Spleen (tissue), 11 donors: ENCODE measurements at regions not wholly inside any gene's neighbourhood (a gene's known extent, or its start where the extent isn't known, plus 50 kb on each side); places are given as distances from the start of the nearest gene placed in this dataset.

Experiments
- DNase-seq: peaks from one replicate; pipeline ENCODE4 v3.0.0-alpha.2; 2020
- H3K27ac ChIP-seq, 8 donors: fragments of 200-600 bp; sonication (generic) in 7 of 8; 1 replicate in 4 of 8; 2 replicates in 4 of 8; pipeline versions ENCODE4 v1.5.0 to v1.8.0; 2016 to 2021; ENCODE audit warnings: inconsistent platforms in 4 of 8, mild to moderate bottlenecking in 4 of 8, moderate library complexity in 1 of 8
- H3K27me3 ChIP-seq, 7 donors: fragments of 200-600 bp; sonication (generic) in 6 of 7; replicated peaks in 1 of 7; 1 replicate in 4 of 7; 2 replicates in 3 of 7; pipeline versions ENCODE4 v1.5.0 to v1.8.0; 2016 to 2021; ENCODE audit warnings: inconsistent platforms in 3 of 7, mild to moderate bottlenecking in 1 of 7
- H3K36me3 ChIP-seq, 6 donors: fragments of 200-600 bp; sonication (generic) in 5 of 6; 1 replicate in 4 of 6; 2 replicates in 2 of 6; pipeline versions ENCODE4 v1.5.0 to v1.8.0; 2016 to 2021; ENCODE audit warnings: inconsistent platforms in 2 of 6
- H3K4me1 ChIP-seq, 6 donors: fragments of 200-600 bp; sonication (generic) in 5 of 6; 1 replicate in 3 of 6; 2 replicates in 3 of 6; pipeline versions ENCODE4 v1.5.0 to v1.8.0; 2016 to 2021; ENCODE audit warnings: inconsistent platforms in 3 of 6
- H3K4me3 ChIP-seq, 8 donors: fragments of 200-600 bp; sonication (generic) in 7 of 8; 1 replicate in 4 of 8; 2 replicates in 4 of 8; pipeline versions ENCODE4 v1.5.0 to v1.8.0; 2016 to 2021; ENCODE audit warnings: inconsistent platforms in 4 of 8, mild to moderate bottlenecking in 4 of 8, moderate library complexity in 2 of 8
- H3K9me3 ChIP-seq, 8 donors: fragments of 200-600 bp; sonication (generic) in 7 of 8; 1 replicate in 4 of 8; 2 replicates in 4 of 8; pipeline versions ENCODE4 v1.5.0 to v1.8.0; 2016 to 2021; ENCODE audit warnings: inconsistent platforms in 4 of 8
- POLR2A ChIP-seq, 3 donors: fragments of 450-650 bp; IDR thresholded peaks; one replicate each; pipeline ENCODE4 v1.5.1; 2017; ENCODE audit warnings: antibody characterized with exemption in 3 of 3, mild to moderate bottlenecking in 1 of 3
- POLR2AphosphoS5 ChIP-seq, 3 donors: sonication (generic); formaldehyde crosslinking; IDR thresholded peaks; one replicate each; pipeline ENCODE4 v1.5.1; 2017; ENCODE audit warnings: antibody characterized with exemption in 3 of 3
- WGBS, 5 donors: extraction: QIAGEN DNeasy Blood & Tissue Kit in 3 of 5; methylation state at CpG; one replicate each; pipeline versions ENCODE4 v1.1.5 to v1.1.7; 2013 to 2018; 5-methylcytosine and 5-hydroxymethylcytosine counted together
- intact Hi-C: fragments of 100-400 bp; cut with DNase I; formaldehyde crosslinking; loops from one replicate; pipeline ENCODE4 v1.15.0; 2023; ENCODE audit warnings: low total_unique reads
- TF ChIP-seq, protein P1 (sequence below), 11 experiments: fragments of 200-600 bp in 7 of 11; fragments of 450-650 bp in 4 of 11; sonication (generic) in 4 of 11; IDR thresholded peaks in 8 of 11; conservative IDR thresholded peaks in 3 of 11; 1 replicate in 7 of 11; 2 replicates in 4 of 11; pipeline versions ENCODE4 v1.4.0 to v1.8.0; 2016 to 2021; ENCODE audit warnings: antibody characterized with exemption in 11 of 11, inconsistent platforms in 4 of 11, mild to moderate bottlenecking in 1 of 11
- donor health status: healthy with polysubstance abuse.
- donor health status: DM: no; HTN: no; CAD: no; lungs with moderate emphysema.
- donor health status: DM: no; HTN: no; CAD: no.
- donor health status: Bipolar disorder and iron deficiency.
- donor health status: healthy.
- donor health status: DM: no; HTN: no; CAD: no.
- donor health status: DM: yes; HTN: yes; CAD: no.

DNA sequence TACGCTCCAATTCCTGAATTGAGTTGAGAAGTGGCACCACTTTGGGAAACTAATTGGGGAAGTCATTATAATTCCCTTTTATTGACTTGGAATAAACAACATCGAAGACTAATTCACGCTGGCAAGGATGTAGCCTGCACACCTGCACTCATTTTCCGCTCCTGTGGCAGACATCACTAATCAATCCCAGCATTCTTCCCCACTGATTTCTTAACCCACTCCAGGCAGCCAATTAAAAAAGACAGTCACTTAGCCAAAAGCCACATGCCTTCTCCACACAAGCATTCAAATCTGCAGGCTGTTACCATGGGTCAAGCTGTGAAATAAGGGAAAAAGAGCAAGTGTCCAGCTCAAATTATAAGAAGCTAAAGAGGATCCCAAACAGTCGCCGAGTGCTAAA, 68.2 kb upstream of the HRH2 start:
- Histone ChIP-seq H3K4me1 (peaks cover 0 to 18% (median 3%) of the 10 kb centered on the region in 6 donors), H3K4me3 (no peak overlapping the region), H3K36me3 (no peaks in the 10 kb centered on the region), H3K27me3 (peaks cover 0 to 5% (median 0%) of the 10 kb centered on the region in 7 donors), H3K9me3 (no peaks in the 10 kb centered on the region), H3K27ac (peak overlapping the region in 2 of 8 donors; percentile 19 to 56)
- 91 to 96% (median 92%) methylated on average over 6 of the region's 6 CpGs for WGBS, 5 donors
- intact Hi-C loops = no loop called here
- no peak for DNase-seq
- no peak for TF ChIP-seq POLR2A (IDR thresholded peaks at IDR 0.05)
- TF ChIP-seq, protein P1, sequence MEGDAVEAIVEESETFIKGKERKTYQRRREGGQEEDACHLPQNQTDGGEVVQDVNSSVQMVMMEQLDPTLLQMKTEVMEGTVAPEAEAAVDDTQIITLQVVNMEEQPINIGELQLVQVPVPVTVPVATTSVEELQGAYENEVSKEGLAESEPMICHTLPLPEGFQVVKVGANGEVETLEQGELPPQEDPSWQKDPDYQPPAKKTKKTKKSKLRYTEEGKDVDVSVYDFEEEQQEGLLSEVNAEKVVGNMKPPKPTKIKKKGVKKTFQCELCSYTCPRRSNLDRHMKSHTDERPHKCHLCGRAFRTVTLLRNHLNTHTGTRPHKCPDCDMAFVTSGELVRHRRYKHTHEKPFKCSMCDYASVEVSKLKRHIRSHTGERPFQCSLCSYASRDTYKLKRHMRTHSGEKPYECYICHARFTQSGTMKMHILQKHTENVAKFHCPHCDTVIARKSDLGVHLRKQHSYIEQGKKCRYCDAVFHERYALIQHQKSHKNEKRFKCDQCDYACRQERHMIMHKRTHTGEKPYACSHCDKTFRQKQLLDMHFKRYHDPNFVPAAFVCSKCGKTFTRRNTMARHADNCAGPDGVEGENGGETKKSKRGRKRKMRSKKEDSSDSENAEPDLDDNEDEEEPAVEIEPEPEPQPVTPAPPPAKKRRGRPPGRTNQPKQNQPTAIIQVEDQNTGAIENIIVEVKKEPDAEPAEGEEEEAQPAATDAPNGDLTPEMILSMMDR (IDR thresholded peaks at IDR 0.05 in 8 of 11, conservative IDR thresholded peaks at IDR 0.05 in 3 of 11) = no peak
- no peak for TF ChIP-seq POLR2AphosphoS5 (IDR thresholded peaks at IDR 0.05)

DNA sequence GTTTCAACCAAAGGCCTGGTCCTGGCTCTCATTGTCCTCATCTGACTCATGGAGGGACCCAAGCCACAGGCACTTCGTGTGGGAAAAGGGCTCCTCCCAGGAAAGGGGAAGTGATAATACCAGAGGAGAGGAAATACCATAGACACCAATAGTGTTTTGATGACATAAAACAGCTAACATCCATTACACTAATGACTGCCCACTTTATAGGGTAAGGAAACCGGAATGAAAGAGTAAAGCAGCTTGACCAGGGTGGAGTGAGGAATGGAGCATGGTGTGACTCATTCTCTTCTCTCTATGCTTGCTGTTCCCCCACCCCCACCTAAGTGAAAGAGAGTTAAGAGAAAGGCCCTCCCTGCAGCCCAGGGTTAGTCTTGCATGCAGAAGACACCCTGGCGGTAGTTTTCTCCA, 67.4 kb upstream of the HRH2 start:
- TF ChIP-seq, protein P1 (IDR thresholded peaks at IDR 0.05 in 8 of 11, conservative IDR thresholded peaks at IDR 0.05 in 3 of 11) = no peak
- TF ChIP-seq POLR2A (IDR thresholded peaks at IDR 0.05) (no peak), POLR2AphosphoS5 (IDR thresholded peaks at IDR 0.05) (no peak)
- no peak for DNase-seq

DNA sequence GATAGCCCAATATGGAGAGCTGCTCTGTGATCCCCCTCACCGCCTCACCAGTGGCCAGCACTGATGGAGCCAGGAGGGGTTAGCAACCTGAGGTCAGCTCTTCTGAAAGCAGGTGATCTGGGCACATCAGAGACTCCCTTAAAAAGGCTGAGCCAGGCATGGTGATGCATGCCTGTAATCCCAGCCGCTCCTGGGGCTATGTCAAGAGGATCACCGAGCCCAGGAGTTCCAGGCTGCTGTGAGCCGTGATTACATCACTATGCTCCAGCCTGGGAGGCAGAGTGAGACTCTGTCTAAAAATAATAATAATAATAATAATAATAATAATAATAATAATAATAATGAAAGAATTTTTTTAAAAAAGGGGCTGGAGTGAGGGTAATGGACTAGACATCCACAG, 66.6 kb upstream of the HRH2 start:
- peak overlapping the region in 1 of 8 donors; percentile 56 for H3K27ac ChIP-seq
- intact Hi-C loops = no loop called here
- no peaks in the 10 kb centered on the region for H3K36me3 ChIP-seq
- WGBS, 5 donors = 88 to 95% (median 91%) methylated on average over 4 of the region's 4 CpGs
- TF ChIP-seq POLR2A (IDR thresholded peaks at IDR 0.05) (no peak), POLR2AphosphoS5 (IDR thresholded peaks at IDR 0.05) (no peak)
- TF ChIP-seq, protein P1 (IDR thresholded peaks at IDR 0.05 in 8 of 11, conservative IDR thresholded peaks at IDR 0.05 in 3 of 11) = no peak
- peaks cover 0 to 18% (median 3%) of the 10 kb centered on the region in 6 donors for H3K4me1 ChIP-seq
- H3K27me3 ChIP-seq = peaks cover 0 to 8% (median 0%) of the 10 kb centered on the region in 7 donors
- no peaks in the 10 kb centered on the region for H3K9me3 ChIP-seq
- H3K4me3 ChIP-seq = no peak overlapping the region
- no peak for DNase-seq

More for the DNA sequence above, 67.4 kb upstream of the HRH2 start:
- intact Hi-C loops = no loop called here
- Histone ChIP-seq H3K27me3 (peaks cover 0 to 5% (median 0%) of the 10 kb centered on the region in 7 donors), H3K4me3 (no peak overlapping the region), H3K27ac (peak overlapping the region in 2 of 8 donors; percentile 19 to 56), H3K9me3 (no peaks in the 10 kb centered on the region), H3K36me3 (no peaks in the 10 kb centered on the region), H3K4me1 (peaks cover 0 to 18% (median 3%) of the 10 kb centered on the region in 6 donors)
- WGBS, 5 donors = 44 to 55% (median 46%) methylated on average over 3 of the region's 3 CpGs

DNA sequence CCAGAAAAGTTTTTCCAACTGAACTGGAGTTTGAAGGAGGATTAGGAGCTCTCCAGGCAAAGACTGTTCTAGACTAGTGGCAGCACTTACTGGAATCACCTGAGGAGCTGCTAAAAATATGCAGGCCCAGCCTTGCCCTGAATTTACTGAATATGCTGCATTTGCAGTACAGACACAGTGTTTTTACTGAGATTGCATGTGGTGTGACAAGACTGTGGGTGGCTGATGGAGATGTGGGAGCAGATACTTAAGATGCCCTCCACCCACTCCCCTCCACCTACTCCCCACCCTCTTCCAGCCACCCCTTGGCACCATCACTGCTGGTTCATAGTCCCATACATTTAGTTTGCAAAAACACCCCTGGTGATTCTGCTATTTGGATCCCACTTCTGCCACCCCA, 64.1 kb upstream of the HRH2 start:
- H3K27ac ChIP-seq = no peak overlapping the region
- H3K27me3 ChIP-seq = peaks cover 0 to 20% (median 0%) of the 10 kb centered on the region in 7 donors
- intact Hi-C loops = no loop called here

More for the DNA sequence above, 64.1 kb upstream of the HRH2 start:
- Histone ChIP-seq H3K4me3 (no peak overlapping the region), H3K4me1 (peaks cover 0 to 18% (median 3%) of the 10 kb centered on the region in 6 donors), H3K36me3 (no peaks in the 10 kb centered on the region), H3K9me3 (no peaks in the 10 kb centered on the region)
- DNase-seq = no peak
- TF ChIP-seq, protein P1 (IDR thresholded peaks at IDR 0.05 in 8 of 11, conservative IDR thresholded peaks at IDR 0.05 in 3 of 11) = no peak
- TF ChIP-seq POLR2AphosphoS5 (IDR thresholded peaks at IDR 0.05) = no peak
- no peak for TF ChIP-seq POLR2A (IDR thresholded peaks at IDR 0.05)
